DND-41 (cell line): ENCODE measurements at regions not wholly inside any gene's neighbourhood (a gene's known extent, or its start where the extent isn't known, plus 50 kb on each side); places are given as distances from the start of the nearest gene placed in this dataset.
"Not testable (repeated sequence)": the region's sequence is repeated elsewhere in the genome, so short reads cannot be mapped to it uniquely, and the experiment has no call there.

Source experiments
- ATAC-seq: fragments of 200-7000 bp; cut with Tn5 transposase; 3 replicates; pipeline ENCODE4 v1.9.1; 2021; ENCODE audit warnings: low read depth; ENCODE audit not compliant: insufficient read depth
- DNase-seq: peaks from one replicate; pipeline ENCODE4 v3.0.0-alpha.2; 2020
- H2AFZ ChIP-seq: 2 replicates; pipeline ENCODE4 v1.6.0; 2012; ENCODE audit warnings: low read depth, low read length
- H3K27ac ChIP-seq: 2 replicates; pipeline ENCODE4 v1.5.1; 2012; ENCODE audit warnings: low read length, inconsistent platforms
- H3K27me3 ChIP-seq: fragments of 200-600 bp; sonication (generic); 2 replicates; pipeline ENCODE4 v1.6.0; 2012; ENCODE audit warnings: low read length, mild to moderate bottlenecking, inconsistent platforms; ENCODE audit not compliant: insufficient read depth, poor library complexity
- H3K36me3 ChIP-seq: 2 replicates; pipeline ENCODE4 v1.5.1; 2012; ENCODE audit warnings: low read length, inconsistent platforms; ENCODE audit not compliant: insufficient read depth
- H3K4me1 ChIP-seq: 2 replicates; pipeline ENCODE4 v1.5.1; 2012; ENCODE audit warnings: mild to moderate bottlenecking, low read length; ENCODE audit not compliant: insufficient read depth
- H3K4me2 ChIP-seq: 2 replicates; pipeline ENCODE4 v1.6.0; 2012; ENCODE audit warnings: mild to moderate bottlenecking, moderate library complexity, low read length, inconsistent platforms; ENCODE audit not compliant: insufficient read depth
- H3K4me3 ChIP-seq, 2 experiments: fragments of 200-600 bp in 1 of 2; shearing (Covaris generic) in 1 of 2; 2 replicates each; pipeline ENCODE4 v1.5.1; 2012 to 2016; ENCODE audit warnings: inconsistent platforms in 2 of 2, low read length in 2 of 2, mild to moderate bottlenecking in 2 of 2, low read depth in 1 of 2, moderate library complexity in 1 of 2
- H3K79me2 ChIP-seq: 2 replicates; pipeline ENCODE4 v1.6.0; 2012; ENCODE audit warnings: low read length, inconsistent platforms; ENCODE audit not compliant: insufficient read depth
- H3K9ac ChIP-seq: 2 replicates; pipeline ENCODE4 v1.6.0; 2012; ENCODE audit warnings: low read depth, mild to moderate bottlenecking, inconsistent platforms, low read length, moderate library complexity
- H3K9me3 ChIP-seq: 2 replicates; pipeline ENCODE4 v1.5.1; 2012; ENCODE audit warnings: low read length, moderate library complexity, mild to moderate bottlenecking, inconsistent platforms; ENCODE audit not compliant: insufficient read depth, severe bottlenecking
- H4K20me1 ChIP-seq: 2 replicates; pipeline ENCODE4 v1.6.0; 2012; ENCODE audit warnings: low read length; ENCODE audit not compliant: insufficient read depth

DNA sequence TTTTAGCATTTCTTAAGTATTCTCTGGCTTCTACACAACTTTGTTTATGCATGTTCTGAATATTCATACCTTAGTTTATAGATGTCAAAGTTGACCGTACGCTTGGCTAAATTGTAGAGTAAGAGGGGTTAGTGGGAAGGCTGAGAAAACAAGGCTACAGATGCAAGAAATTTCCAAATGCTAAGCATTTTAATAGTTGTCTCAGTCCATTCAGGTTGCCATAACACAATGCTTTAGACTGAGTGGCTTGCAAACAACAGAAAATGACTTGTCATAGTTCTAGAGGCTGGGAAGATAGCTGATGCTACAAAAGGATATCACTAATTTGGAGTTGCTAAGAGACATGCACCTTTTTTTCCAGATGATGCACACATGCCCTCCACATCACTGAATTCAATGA, 53.0 kb upstream of the C1QTNF3 start:
- H3K9ac ChIP-seq, H3K79me2 ChIP-seq, H3K9me3 ChIP-seq, H3K36me3 ChIP-seq, H2AFZ ChIP-seq, ATAC-seq, H3K27me3 ChIP-seq, H4K20me1 ChIP-seq, H3K4me3 ChIP-seq, H3K4me1 ChIP-seq, DNase-seq, H3K27ac ChIP-seq, H3K4me2 ChIP-seq: not testable (repeated sequence)

DNA sequence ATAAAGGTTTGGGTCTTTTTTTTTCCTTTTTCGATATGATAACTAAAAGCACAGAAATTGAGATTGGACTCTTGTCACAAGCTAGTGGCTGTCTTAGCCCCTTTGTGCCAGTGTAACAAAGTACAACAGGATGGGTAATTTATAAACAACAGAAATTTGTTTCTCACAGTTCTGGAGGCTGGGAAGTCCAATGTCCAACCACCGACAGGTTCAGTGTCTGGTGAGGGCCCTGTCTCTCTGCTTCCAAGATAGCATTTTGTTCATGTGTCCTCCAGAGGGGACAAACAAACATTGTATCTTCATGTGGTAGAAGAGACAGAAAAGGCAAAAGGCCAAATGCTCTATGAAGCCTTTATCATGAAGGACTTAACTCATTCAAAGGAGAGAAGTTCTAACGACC, 56.9 kb upstream of the C1QTNF3 start:
- H3K9me3 ChIP-seq, H3K36me3 ChIP-seq, ATAC-seq, H4K20me1 ChIP-seq, H2AFZ ChIP-seq, H3K27ac ChIP-seq, DNase-seq, H3K4me1 ChIP-seq, H3K79me2 ChIP-seq, H3K27me3 ChIP-seq, H3K9ac ChIP-seq, H3K4me3 ChIP-seq, H3K4me2 ChIP-seq: not testable (repeated sequence)

DNA sequence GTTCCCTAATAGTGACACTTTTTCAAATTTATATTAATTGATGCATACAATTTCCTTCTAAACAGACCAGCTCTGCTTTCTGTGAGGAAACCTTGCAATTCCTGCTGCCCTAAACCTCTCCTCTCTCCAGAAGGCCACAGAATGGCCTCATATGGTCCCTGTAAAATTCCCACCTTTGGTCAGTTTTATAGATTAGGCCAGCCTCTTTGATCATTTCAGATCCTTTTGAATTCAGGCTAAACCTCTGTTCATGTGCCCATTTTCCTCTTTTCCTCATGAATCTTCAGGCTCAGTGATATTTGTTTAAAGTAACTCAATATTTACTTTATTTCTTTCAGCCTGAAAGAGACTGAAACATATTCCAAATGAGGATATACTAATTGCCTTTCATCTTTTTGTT, 58.6 kb upstream of the C1QTNF3 start:
- H3K4me2 ChIP-seq, H3K27me3 ChIP-seq, H3K4me3 ChIP-seq, H3K9me3 ChIP-seq, H3K4me1 ChIP-seq, H3K27ac ChIP-seq, H2AFZ ChIP-seq, H3K9ac ChIP-seq, DNase-seq, H4K20me1 ChIP-seq, H3K36me3 ChIP-seq, ATAC-seq, H3K79me2 ChIP-seq: not testable (repeated sequence)

DNA sequence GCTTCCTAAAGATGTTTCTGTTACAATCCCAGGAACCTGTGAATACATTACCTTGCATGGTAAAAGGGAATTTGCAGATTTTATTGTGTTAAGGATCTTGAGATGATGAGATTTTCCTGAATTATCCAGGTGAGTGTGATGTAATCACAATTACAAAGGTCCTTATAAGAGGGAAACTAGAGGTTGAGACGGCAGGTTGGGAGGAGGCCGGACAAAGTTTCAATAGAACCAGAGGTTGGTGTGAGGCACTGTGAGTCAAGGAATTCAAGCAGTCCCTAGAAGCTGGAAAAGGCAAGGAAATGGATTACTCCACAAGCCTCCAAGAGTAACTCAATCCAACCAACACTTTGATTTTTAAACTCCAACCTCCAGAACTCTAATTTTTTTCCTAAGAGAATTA, 65.9 kb upstream of the C1QTNF3 start:
- not testable (repeated sequence) for ATAC-seq, H2AFZ ChIP-seq, H3K4me2 ChIP-seq, H3K9ac ChIP-seq, H3K27me3 ChIP-seq, DNase-seq, H3K4me3 ChIP-seq, H3K9me3 ChIP-seq, H3K27ac ChIP-seq, H3K36me3 ChIP-seq, H3K79me2 ChIP-seq, H4K20me1 ChIP-seq, H3K4me1 ChIP-seq

DNA sequence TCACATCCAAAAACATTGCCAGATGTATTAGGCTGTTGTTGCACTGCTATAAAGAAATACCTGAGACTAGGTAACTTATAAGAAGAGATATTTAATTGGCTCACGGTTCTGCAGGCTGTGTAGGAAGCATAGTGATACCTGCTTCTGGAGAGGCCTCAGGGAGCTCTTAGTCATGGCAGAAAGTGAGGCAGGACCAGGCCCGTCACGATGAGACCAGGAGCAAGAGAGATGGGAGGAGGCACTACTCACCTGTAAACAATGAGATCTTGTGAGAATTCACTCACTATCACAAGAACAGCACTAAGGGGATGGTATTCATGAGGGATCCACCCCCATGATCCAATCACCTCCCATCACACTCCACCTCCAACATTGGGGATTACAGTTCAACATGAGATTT, 81.3 kb upstream of the C1QTNF3 start:
- H3K4me3 ChIP-seq, H3K4me2 ChIP-seq, H3K27me3 ChIP-seq, ATAC-seq, H3K9me3 ChIP-seq, H3K79me2 ChIP-seq, H3K4me1 ChIP-seq, H3K9ac ChIP-seq, H3K36me3 ChIP-seq, H3K27ac ChIP-seq, H4K20me1 ChIP-seq, H2AFZ ChIP-seq, DNase-seq: not testable (repeated sequence)

DNA sequence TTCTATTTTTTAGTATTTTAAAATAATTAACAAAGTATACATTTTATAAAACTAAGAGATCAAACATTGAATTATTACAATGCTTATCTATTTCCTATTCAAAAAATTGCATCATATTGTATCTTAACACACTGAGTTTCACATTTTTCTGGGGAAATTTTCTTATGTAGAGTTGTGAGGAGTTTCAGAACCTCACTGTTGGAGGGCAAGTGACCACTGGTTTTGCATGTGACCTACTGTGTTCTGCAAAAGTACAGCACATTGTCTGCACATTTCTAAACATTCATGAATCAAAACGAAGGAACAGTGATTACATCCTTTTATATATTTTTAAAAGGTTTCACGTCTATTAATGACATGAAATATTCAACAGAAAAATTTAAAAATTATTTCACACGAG, 82.3 kb upstream of the C1QTNF3 start:
- not testable (repeated sequence) for ATAC-seq, H3K9ac ChIP-seq

DNA sequence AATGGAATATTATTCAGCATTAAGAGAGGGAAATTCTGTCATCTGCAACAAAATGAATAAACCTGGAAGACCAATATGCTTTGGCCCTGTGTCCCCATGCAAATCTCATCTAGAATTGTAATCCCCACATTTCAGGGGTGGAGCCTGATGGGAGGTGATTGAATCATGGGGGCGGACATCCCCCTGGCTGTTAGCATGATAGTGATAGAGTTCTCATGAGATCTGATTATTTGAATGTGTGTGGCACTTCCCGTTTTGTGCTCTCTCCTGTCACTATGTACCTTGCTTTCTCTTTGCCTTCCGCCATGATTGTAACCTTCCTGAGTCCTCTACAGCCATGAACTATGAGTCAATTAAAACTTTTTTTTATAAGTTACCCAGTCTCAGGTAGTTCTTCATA, 83.7 kb upstream of the C1QTNF3 start:
- ATAC-seq, H2AFZ ChIP-seq, H3K27me3 ChIP-seq, H4K20me1 ChIP-seq, H3K4me3 ChIP-seq, DNase-seq, H3K36me3 ChIP-seq, H3K9me3 ChIP-seq, H3K4me2 ChIP-seq, H3K9ac ChIP-seq, H3K79me2 ChIP-seq, H3K27ac ChIP-seq, H3K4me1 ChIP-seq: not testable (repeated sequence)

More for the DNA sequence above, 82.3 kb upstream of the C1QTNF3 start:
- not testable (repeated sequence) for H3K27ac ChIP-seq, H3K36me3 ChIP-seq, H3K79me2 ChIP-seq, H3K27me3 ChIP-seq, H2AFZ ChIP-seq, H4K20me1 ChIP-seq, H3K4me1 ChIP-seq, DNase-seq, H3K9me3 ChIP-seq, H3K4me3 ChIP-seq, H3K4me2 ChIP-seq

DNA sequence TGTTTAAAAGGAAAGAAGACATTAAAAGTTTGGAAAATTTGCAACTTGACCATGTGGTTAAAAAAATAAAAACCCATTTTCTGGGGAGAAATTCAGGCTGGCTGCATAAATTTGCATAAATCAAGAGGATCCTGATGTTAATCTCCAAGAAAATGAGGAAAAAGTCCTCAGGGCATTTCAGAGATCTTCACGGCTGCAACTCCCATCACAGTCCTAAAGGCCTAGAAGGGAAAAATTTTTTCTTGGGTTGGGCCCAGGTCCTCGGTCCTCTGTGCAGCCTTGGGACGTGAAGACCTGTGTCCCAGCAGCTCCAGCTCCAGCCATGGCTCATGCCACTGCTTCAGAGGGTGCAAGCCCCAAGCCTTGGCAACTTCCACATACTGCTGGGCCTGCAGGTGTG, 84.8 kb upstream of the C1QTNF3 start:
- not testable (repeated sequence) for H2AFZ ChIP-seq, H3K9me3 ChIP-seq, H3K79me2 ChIP-seq, H3K4me3 ChIP-seq, H3K4me1 ChIP-seq, H3K27ac ChIP-seq, H3K36me3 ChIP-seq, H4K20me1 ChIP-seq, DNase-seq, H3K4me2 ChIP-seq, H3K27me3 ChIP-seq, ATAC-seq, H3K9ac ChIP-seq

DNA sequence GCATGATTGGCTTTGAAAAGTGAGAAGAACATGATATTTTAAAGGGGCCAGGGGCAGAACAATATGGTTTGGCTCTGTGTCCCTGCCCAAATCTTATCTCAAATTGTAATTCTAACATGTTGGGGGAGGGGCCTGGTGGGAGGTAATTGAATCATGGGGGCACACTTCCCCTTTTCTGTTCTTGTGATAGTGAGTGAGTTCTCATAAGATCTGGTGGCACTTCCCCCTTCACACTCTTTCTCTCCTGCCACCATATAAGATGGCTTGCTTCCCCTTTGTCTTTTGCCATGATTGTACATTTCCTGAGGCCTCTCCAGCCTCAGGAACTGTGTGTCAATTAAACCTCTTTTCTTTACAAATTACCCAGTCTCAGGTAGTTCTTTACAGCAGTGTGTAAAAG, 85.9 kb upstream of the C1QTNF3 start:
- not testable (repeated sequence) for H4K20me1 ChIP-seq, H3K9me3 ChIP-seq, H3K27me3 ChIP-seq, DNase-seq, H3K27ac ChIP-seq, H3K79me2 ChIP-seq, H3K4me1 ChIP-seq, H3K9ac ChIP-seq, H3K4me2 ChIP-seq, H3K4me3 ChIP-seq, H3K36me3 ChIP-seq, H2AFZ ChIP-seq, ATAC-seq
